ENCODE measurements at regions not wholly inside any gene's neighbourhood (a gene's known extent, or its start where the extent isn't known, plus 50 kb on each side); places are given as distances from the start of the nearest gene placed in this dataset.

DNA sequence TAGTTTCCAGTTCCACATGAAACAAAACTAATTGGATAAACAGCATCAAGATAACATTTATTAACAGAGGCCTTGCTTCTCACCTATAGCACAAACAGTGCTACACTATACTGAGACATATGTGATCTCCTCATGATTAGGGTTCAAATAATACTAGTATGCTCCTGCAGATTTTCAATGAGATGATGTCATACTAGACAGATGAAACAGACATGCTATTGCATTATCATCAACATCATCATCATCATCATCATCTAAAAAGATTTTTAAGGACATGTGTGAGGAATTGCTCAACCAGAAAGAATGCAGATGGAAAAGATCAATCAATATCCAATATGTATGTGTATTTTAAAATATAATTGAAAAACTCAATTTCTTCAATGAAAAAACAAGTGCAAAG, 932.3 kb downstream of the METTL15 start:
- H3K4me3 Mint-ChIP-seq, result no peak overlapping the region

DNA sequence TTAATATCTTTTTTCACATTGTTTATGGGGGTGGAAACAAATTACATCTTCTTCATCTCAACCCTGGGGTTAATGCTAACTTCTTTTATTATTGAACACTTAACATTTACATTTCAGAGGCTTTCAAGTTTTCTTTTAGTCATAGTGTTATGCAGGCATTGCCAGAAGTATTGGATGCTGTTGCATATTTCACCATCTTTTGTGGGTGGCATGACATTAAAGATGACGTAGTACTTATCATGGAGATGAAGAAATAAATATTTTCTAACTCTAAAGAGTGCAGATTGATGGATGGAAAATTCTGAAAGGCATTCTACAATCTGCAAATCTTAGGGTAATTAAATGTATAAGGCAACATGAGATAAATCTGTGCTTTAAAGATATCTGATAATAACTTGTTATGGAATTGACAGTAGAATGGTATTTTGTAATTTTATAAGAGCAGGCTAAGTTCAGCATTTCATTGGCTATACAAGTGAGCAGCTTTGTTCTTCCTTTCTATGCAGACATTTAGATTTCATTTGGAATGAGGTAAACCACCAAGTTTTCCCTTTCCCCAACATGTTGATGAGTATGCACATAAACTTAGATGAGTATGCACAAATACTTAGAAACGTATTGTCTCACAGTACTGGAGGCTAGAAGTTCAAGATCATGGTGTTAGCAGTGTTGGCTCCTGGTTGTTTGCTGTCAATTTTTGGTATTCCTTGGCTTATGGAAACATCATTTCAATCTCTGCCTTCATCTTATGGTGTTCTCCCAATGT, 924.4 kb downstream of the METTL15 start:
- no peaks in the 10 kb centered on the region for H3K27me3 Mint-ChIP-seq
- H3K4me3 Mint-ChIP-seq, result no peak overlapping the region
- H3K9me3 Mint-ChIP-seq, result peaks cover 25% of the 10 kb centered on the region
- no peaks in the 10 kb centered on the region for H3K36me3 Mint-ChIP-seq (ENCODE audit: low read depth)
- H3K4me1 Mint-ChIP-seq (ENCODE audit: low read depth), result no peaks in the 10 kb centered on the region
- H3K27ac Mint-ChIP-seq, result no peak overlapping the region

More for the DNA sequence above, 932.3 kb downstream of the METTL15 start:
- no peaks in the 10 kb centered on the region for H3K36me3 Mint-ChIP-seq (ENCODE audit: low read depth)
- peaks cover 13% of the 10 kb centered on the region for H3K9me3 Mint-ChIP-seq
- H3K4me1 Mint-ChIP-seq (ENCODE audit: low read depth), result no peaks in the 10 kb centered on the region
- no peaks in the 10 kb centered on the region for H3K27me3 Mint-ChIP-seq
- H3K27ac Mint-ChIP-seq, result no peak overlapping the region

DNA sequence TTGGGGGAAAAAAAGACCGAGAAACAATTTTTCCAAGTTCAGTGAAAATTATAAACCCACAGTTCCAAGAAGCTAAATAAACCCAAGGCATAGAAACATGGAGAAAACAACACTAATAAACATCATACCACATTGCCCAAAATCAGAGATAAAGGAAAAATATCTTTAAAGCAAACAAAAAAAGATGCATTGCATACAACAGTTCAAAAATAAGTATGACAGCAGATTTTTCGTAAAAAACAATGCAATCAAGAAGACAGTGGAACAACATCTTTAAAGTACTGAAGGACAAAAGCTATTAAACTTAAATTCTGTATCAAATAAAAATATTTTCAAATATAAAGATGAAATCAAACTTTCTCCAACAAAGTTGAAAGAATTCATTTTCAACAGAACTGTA, 921.3 kb downstream of the METTL15 start:
- Mint-ChIP-seq H3K9me3 (peaks cover 28% of the 10 kb centered on the region), H3K36me3 (ENCODE audit: low read depth) (no peaks in the 10 kb centered on the region), H3K4me3 (no peak overlapping the region), H3K27ac (no peak overlapping the region), H3K27me3 (no peaks in the 10 kb centered on the region), H3K4me1 (ENCODE audit: low read depth) (no peaks in the 10 kb centered on the region)

DNA sequence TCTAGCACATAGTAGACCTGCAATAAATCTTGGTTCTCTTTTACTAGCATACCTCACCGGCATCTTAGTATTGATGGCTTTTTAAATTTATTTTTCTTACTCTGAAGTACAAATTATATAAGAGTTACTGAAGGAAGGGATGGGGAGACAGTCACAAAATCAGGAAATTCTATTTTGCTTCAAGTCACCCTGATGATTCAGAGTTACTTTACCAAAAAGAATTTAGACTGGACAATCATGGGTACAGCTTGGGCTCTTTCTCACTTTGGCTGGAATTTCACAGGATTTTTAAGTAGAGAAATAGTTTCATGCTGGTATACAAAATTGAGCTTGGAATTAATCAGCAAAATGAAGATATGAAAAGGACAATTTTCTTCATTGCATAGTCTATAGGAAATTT, 919.2 kb downstream of the METTL15 start:
- no peaks in the 10 kb centered on the region for H3K36me3 Mint-ChIP-seq (ENCODE audit: low read depth)
- H3K4me3 Mint-ChIP-seq, result no peak overlapping the region
- H3K4me1 Mint-ChIP-seq (ENCODE audit: low read depth), result no peaks in the 10 kb centered on the region
- H3K9me3 Mint-ChIP-seq, result peaks cover 26% of the 10 kb centered on the region
- no peak overlapping the region for H3K27ac Mint-ChIP-seq
- H3K27me3 Mint-ChIP-seq, result no peaks in the 10 kb centered on the region

DNA sequence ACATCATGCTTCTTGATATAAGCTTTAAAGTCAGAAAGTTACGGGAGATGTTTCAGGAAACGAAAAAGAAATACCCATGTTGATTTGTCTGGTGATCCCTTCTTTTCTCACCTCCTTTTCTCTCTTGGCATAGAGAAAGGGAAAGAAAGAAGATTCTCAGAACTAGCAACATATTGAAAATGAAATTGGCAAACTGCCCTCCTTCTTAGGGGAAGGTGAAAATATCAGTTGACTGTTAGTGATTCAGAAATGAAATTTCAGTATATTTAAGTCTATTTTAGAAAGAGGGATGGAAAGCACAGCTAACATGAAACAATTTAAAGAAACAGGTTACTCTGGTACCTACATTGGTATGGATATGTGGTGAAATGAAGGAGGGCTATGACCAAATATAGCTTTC, 918.1 kb downstream of the METTL15 start:
- peaks cover 23% of the 10 kb centered on the region for H3K9me3 Mint-ChIP-seq

DNA sequence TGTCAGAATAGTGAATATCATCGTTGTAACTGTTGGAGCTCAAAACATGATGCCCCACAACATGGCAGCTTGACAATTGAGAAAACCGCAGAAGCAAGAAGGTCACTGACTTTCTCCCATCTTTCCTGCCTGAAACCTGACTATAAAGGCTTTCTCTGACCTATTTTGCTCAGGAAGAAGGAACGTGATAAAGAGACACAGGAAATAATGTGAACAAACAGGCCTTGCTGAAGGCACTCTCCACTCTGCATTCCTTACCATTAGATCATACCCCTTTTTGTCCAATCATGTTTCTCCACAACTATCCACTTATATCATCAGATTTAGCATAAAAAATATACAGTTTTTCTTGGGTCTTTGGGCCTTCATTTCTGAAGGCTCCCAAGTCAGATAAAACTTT, 916.8 kb downstream of the METTL15 start:
- no peak overlapping the region for H3K4me3 Mint-ChIP-seq
- peaks cover 28% of the 10 kb centered on the region for H3K9me3 Mint-ChIP-seq
- H3K36me3 Mint-ChIP-seq (ENCODE audit: low read depth), result no peaks in the 10 kb centered on the region
- H3K27ac Mint-ChIP-seq, result no peak overlapping the region
- no peaks in the 10 kb centered on the region for H3K4me1 Mint-ChIP-seq (ENCODE audit: low read depth)
- H3K27me3 Mint-ChIP-seq, result no peaks in the 10 kb centered on the region

More for the DNA sequence above, 918.1 kb downstream of the METTL15 start:
- Mint-ChIP-seq H3K27ac (no peak overlapping the region), H3K27me3 (no peaks in the 10 kb centered on the region), H3K4me1 (ENCODE audit: low read depth) (no peaks in the 10 kb centered on the region), H3K4me3 (no peak overlapping the region), H3K36me3 (ENCODE audit: low read depth) (no peaks in the 10 kb centered on the region)

DNA sequence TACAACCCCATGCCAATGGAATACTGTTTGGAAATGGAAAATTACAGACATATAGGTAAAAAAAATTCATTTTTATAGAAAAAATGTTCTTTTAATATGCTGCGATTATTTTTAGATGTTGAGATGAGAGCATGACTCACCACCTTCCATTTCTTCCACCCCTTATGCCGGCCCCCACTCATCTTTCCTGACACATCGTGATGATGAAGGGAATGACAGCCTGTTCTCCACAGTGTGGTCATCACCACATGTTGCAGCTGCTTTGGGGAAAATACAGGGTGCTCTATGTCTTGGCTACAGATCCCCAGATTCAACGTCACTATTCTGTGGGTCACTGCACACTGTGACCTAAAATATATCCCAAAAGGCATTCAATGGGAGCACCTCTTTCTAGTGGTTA, 916.2 kb downstream of the METTL15 start:
- Mint-ChIP-seq H3K27ac (no peak overlapping the region), H3K36me3 (ENCODE audit: low read depth) (no peaks in the 10 kb centered on the region), H3K9me3 (peaks cover 27% of the 10 kb centered on the region), H3K27me3 (no peaks in the 10 kb centered on the region), H3K4me3 (no peak overlapping the region), H3K4me1 (ENCODE audit: low read depth) (no peaks in the 10 kb centered on the region)

DNA sequence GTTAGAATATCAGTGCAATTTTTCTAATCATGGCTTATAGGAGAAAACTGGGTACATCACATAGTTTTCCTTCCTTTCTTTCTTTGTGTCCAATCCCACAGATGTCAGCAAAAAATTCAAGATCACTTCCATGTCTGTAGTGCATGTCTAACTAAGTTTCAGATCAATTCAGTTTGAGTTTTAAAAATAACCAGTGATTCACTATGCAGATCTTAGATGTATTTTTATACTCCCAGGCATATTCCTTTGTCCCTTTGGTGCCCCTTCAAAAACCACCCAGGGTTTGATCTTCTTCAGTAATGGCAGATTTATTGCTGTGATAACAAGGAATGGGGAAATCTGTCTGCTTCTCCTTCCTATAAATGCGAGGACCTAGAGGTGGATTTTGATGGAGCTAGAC, 915.6 kb downstream of the METTL15 start:
- Mint-ChIP-seq H3K4me1 (ENCODE audit: low read depth) (no peaks in the 10 kb centered on the region), H3K27me3 (no peaks in the 10 kb centered on the region), H3K4me3 (no peak overlapping the region), H3K27ac (no peak overlapping the region), H3K9me3 (peaks cover 21% of the 10 kb centered on the region), H3K36me3 (ENCODE audit: low read depth) (no peaks in the 10 kb centered on the region)

DNA sequence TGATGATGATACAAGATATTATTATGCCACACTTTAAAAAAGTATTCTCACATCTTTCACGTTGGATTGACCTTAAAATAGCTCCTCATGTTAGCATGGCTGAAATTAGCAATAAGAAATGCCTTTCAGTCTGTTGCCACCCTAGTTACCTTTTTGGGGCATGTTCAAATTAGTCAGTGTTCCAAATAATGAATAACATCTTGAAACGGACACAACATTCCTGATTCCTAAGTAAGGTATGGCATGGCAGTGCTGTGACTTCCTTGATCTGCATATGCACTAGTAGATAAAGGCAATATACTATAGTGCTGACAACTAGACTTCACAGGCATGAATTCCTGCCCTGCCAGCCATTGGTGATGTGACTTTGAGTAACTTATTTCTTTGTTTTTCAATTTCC, 914.5 kb downstream of the METTL15 start:
- Mint-ChIP-seq H3K27ac (no peak overlapping the region), H3K4me3 (no peak overlapping the region), H3K4me1 (ENCODE audit: low read depth) (no peaks in the 10 kb centered on the region), H3K9me3 (peaks cover 21% of the 10 kb centered on the region), H3K27me3 (no peaks in the 10 kb centered on the region), H3K36me3 (ENCODE audit: low read depth) (no peaks in the 10 kb centered on the region)

DNA sequence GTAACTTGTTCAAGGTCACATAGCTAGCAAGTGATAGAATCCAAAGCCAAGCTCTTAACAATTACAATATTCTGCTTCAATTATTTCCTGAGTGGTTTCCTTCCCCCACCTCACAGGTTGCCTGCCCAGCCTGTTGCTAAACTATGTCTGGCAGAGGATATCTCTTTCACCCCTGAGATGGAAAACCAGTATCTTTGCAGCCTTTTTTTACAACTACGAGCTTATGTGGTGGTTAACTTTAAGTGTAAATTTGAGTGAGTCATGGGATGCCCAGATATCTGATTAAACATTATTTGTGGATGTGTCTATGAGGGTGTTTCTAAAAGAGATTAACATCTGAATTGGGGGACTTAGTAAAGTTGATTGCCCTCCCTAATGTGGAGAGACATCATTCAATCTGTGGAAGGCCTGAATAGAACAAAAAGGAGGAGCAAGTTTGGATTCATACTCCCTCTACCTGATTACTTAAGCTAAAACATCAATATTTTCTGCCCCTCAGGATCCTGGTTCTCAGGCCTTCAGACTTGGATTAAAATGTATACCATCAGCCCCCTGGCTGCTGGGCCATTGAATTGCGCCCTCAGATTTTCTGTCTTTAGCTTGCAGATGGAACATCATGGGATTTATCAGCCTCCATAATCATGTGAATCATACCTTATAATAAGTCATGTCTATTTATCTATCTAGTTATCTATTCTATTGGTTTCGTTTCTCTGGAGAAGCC, 911.9 kb downstream of the METTL15 start:
- Mint-ChIP-seq H3K4me1 (ENCODE audit: low read depth) (no peaks in the 10 kb centered on the region), H3K36me3 (ENCODE audit: low read depth) (no peaks in the 10 kb centered on the region), H3K9me3 (peaks cover 15% of the 10 kb centered on the region), H3K27ac (no peak overlapping the region), H3K4me3 (no peak overlapping the region), H3K27me3 (no peaks in the 10 kb centered on the region)

DNA sequence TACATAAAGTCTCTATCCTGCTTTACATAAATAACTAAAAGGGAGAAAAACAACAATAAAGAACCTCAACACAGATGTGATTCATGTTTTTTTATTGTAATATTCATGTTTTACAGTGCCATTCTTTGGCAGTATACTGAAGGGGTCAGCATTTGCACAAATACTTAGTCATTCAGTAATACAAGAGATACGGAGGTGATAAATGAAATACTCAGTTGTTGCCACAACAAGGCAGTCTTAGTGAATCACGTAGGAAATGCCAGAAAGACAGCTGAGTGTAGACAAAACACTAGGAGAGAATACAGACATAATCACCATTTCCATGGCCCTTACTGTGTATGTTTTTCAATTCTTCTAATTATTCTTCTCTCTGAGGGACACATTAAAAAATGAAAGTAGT, 910.4 kb downstream of the METTL15 start:
- H3K27me3 Mint-ChIP-seq, result no peaks in the 10 kb centered on the region
- H3K4me1 Mint-ChIP-seq (ENCODE audit: low read depth), result no peaks in the 10 kb centered on the region
- no peak overlapping the region for H3K27ac Mint-ChIP-seq
- peaks cover 13% of the 10 kb centered on the region for H3K9me3 Mint-ChIP-seq
- no peaks in the 10 kb centered on the region for H3K36me3 Mint-ChIP-seq (ENCODE audit: low read depth)
- H3K4me3 Mint-ChIP-seq, result no peak overlapping the region

DNA sequence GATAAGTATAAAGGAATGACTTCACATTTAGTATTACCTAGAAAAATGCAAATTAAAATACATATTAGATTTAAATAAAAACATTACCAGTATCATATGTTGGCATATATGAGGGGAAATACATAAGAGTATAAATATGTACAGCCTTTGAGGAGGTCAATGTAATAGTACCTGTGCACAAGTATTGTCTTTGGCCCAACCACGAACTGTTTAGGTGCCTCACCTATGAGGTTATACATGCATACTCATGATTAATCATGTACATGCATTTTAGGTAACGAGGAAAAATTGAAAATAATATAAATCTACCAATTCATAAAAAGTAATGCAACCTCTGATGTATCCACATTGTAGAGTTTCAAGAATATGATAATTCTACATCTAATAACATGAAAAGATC, 909.8 kb downstream of the METTL15 start:
- peaks cover 12% of the 10 kb centered on the region for H3K9me3 Mint-ChIP-seq
- no peaks in the 10 kb centered on the region for H3K36me3 Mint-ChIP-seq (ENCODE audit: low read depth)
- no peaks in the 10 kb centered on the region for H3K27me3 Mint-ChIP-seq
- no peak overlapping the region for H3K4me3 Mint-ChIP-seq
- H3K27ac Mint-ChIP-seq, result no peak overlapping the region
- no peaks in the 10 kb centered on the region for H3K4me1 Mint-ChIP-seq (ENCODE audit: low read depth)

DNA sequence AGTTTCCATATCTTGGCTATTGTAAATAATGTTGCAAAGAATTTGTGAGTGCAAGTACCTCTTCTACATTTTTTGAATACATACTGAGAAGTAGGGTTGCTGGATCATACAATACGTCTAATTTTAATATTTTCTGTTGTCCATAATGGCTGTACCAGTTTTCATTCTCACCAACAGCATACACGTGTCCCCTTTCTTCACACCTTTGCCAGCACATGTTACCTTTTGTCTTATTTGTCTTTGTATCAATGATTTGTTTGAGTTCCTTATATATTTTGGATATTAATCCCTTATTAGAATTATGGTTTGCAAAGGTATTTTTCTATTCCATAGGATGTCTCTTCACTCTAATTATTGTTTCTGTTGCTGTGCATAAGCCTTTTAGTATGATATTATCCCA, 904.3 kb downstream of the METTL15 start:
- no peaks in the 10 kb centered on the region for H3K4me1 Mint-ChIP-seq (ENCODE audit: low read depth)
- H3K36me3 Mint-ChIP-seq (ENCODE audit: low read depth), result no peaks in the 10 kb centered on the region
- peaks cover 4% of the 10 kb centered on the region for H3K9me3 Mint-ChIP-seq
- H3K27ac Mint-ChIP-seq, result no peak overlapping the region
- H3K27me3 Mint-ChIP-seq, result no peaks in the 10 kb centered on the region
- no peak overlapping the region for H3K4me3 Mint-ChIP-seq

DNA sequence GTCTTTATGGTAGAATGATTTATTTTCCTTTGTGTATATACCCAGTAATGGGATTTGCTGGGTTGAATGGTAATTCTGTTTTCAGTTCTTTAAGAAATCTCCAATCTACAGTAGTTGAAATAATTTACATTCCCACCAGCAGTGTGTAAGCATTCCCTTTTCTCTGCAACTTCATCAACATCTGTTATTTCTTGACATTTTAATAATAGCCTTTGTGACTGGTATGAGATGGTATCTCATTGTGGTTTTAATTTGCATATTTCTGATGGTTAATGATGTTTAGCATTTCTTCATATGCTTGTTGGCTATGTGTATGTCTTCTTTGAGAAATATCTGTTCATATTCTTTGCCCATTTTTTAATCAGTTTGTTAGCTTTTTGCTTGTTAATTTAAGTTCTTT, 901.2 kb downstream of the METTL15 start:
- Mint-ChIP-seq H3K4me1 (ENCODE audit: low read depth) (no peaks in the 10 kb centered on the region), H3K36me3 (ENCODE audit: low read depth) (no peaks in the 10 kb centered on the region), H3K27me3 (no peaks in the 10 kb centered on the region), H3K9me3 (peaks cover 10% of the 10 kb centered on the region), H3K4me3 (no peak overlapping the region), H3K27ac (no peak overlapping the region)

DNA sequence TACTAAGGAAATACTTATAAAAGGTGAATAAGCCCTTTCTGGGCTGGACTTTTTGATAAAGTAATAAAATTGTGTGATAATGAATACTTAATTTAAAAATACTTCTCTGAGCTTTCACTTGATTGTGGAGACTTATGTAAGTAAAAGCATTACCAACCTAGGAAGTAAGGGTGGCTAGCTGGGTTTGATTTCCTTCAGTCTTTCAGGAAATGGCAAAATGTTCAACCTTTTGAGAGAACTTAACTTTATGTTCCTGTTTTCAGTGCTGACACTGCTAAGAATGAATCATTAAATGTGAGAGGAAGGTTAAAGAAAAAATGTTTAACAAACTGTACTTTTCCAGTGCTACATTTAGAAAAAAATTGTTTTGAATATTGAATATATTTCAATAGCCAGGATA, 900.3 kb downstream of the METTL15 start:
- Mint-ChIP-seq H3K4me3 (no peak overlapping the region), H3K9me3 (peaks cover 10% of the 10 kb centered on the region), H3K4me1 (ENCODE audit: low read depth) (no peaks in the 10 kb centered on the region), H3K27ac (no peak overlapping the region), H3K27me3 (no peaks in the 10 kb centered on the region), H3K36me3 (ENCODE audit: low read depth) (no peaks in the 10 kb centered on the region)

DNA sequence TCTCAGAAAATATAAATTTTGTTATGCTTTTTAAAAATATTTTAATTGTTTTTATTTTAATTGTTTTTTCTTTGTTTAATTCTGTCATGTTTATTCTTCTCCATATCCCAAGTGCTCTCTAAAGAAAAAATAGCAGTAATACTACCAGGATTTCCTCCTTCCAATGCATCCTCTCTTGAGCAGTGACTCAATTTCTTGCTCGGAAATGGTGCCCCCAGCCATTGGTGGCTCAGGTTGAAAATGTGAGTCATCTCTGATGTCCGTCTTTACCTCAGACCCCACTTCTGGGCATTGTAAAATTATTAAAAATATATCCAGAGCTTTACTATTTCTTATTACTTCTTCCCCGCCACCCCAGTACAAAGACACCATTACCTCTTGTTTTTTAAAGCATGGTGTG, 898.5 kb downstream of the METTL15 start:
- peaks cover 10% of the 10 kb centered on the region for H3K9me3 Mint-ChIP-seq

More for the DNA sequence above, 898.5 kb downstream of the METTL15 start:
- Mint-ChIP-seq H3K36me3 (ENCODE audit: low read depth) (no peaks in the 10 kb centered on the region), H3K4me1 (ENCODE audit: low read depth) (no peaks in the 10 kb centered on the region), H3K27me3 (no peaks in the 10 kb centered on the region), H3K4me3 (no peak overlapping the region), H3K27ac (no peak overlapping the region)

Measured in stimulated activated naive CD8-positive, alpha-beta T cell treated with anti-CD3 and anti-CD28 coated beads, Interleukin-15, Interleukin-2, amounts not matched to agents 100 ng/mL and 50 ng/mL, for 24 hours (primary cell).